ENCODE measurements at regions not wholly inside any gene's neighbourhood (a gene's known extent, or its start where the extent isn't known, plus 50 kb on each side); places are given as distances from the start of the nearest gene placed in this dataset.

DNA sequence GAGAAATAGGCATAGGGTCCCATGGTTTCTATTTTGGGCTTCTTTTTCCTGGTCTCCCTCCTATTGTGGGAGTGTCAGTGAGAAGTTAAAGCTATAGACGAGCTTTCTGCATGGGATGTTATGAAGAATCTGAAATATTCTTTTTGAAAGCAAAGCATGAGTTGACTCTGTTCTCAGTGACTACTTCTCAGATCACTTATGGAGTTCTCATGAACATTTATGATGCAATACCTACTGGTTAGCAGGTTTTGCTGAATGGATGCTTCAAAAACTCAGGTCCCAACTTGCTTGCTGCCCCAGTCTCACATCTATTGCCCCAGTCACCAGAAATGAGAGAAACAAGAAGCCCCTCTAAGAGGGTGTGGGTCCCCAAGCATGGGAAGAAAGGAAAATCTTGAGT lies 365.0 kb downstream of the HRH4 start:
- TF ChIP-seq, protein P1, sequence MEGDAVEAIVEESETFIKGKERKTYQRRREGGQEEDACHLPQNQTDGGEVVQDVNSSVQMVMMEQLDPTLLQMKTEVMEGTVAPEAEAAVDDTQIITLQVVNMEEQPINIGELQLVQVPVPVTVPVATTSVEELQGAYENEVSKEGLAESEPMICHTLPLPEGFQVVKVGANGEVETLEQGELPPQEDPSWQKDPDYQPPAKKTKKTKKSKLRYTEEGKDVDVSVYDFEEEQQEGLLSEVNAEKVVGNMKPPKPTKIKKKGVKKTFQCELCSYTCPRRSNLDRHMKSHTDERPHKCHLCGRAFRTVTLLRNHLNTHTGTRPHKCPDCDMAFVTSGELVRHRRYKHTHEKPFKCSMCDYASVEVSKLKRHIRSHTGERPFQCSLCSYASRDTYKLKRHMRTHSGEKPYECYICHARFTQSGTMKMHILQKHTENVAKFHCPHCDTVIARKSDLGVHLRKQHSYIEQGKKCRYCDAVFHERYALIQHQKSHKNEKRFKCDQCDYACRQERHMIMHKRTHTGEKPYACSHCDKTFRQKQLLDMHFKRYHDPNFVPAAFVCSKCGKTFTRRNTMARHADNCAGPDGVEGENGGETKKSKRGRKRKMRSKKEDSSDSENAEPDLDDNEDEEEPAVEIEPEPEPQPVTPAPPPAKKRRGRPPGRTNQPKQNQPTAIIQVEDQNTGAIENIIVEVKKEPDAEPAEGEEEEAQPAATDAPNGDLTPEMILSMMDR (IDR thresholded peaks at IDR 0.05) = no peak
- no peak for TF ChIP-seq POLR2A (IDR thresholded peaks at IDR 0.05)
- no peak for TF ChIP-seq POLR2AphosphoS5 (IDR thresholded peaks at IDR 0.05)
- TF ChIP-seq EP300 (IDR thresholded peaks at IDR 0.05) = no peak
